HG03460 (cell line): ENCODE measurements at regions not wholly inside any gene's neighbourhood (a gene's known extent, or its start where the extent isn't known, plus 50 kb on each side); places are given as distances from the start of the nearest gene placed in this dataset.

ENCODE experiments used
- ATAC-seq: cut with Tn5 transposase; IDR thresholded peaks from one replicate; pipeline ENCODE4 v1.9.1; 2021; ENCODE audit not compliant: unreplicated experiment

GRCh38 chr5:82349652-82350051 is 71.5 kb upstream of the RPS23 start:
- ATAC-seq = no peak

- ATAC-seq = no peak
Observed at GRCh38 chr5:82348784-82349425, 70.8 kb upstream of the RPS23 start.

- no peak for ATAC-seq
Observed at GRCh38 chr5:82347201-82347865, 69.2 kb upstream of the RPS23 start.

- no peak for ATAC-seq
Observed at GRCh38 chr5:82346399-82347165, 68.4 kb upstream of the RPS23 start.

- ATAC-seq = no peak
Observed at GRCh38 chr5:82345108-82345507, 67.0 kb upstream of the RPS23 start.

GRCh38 chr5:82341325-82341724 is 63.2 kb upstream of the RPS23 start:
- ATAC-seq = no peak

GRCh38 chr5:82340799-82341198 is 62.6 kb upstream of the RPS23 start:
- no peak for ATAC-seq

GRCh38 chr5:82339792-82340191 is 61.6 kb upstream of the RPS23 start:
- no peak for ATAC-seq

- ATAC-seq = no peak
Observed at GRCh38 chr5:82338771-82339373, 60.7 kb upstream of the RPS23 start.

GRCh38 chr5:82336959-82337351 is 58.8 kb upstream of the RPS23 start:
- no peak for ATAC-seq

GRCh38 chr5:82336226-82336958 is 58.2 kb upstream of the RPS23 start:
- no peak for ATAC-seq

GRCh38 chr5:82335806-82336205 is 57.7 kb upstream of the RPS23 start:
- ATAC-seq = no peak

GRCh38 chr5:82334856-82335255 is 56.7 kb upstream of the RPS23 start:
- no peak for ATAC-seq

GRCh38 chr5:82334085-82334692 is 56.0 kb upstream of the RPS23 start:
- ATAC-seq = no peak

- ATAC-seq = no peak
Observed at GRCh38 chr5:82332886-82333615, 54.9 kb upstream of the RPS23 start.

- no peak for ATAC-seq
Observed at GRCh38 chr5:82332064-82332855, 54.1 kb upstream of the RPS23 start.

GRCh38 chr5:82331557-82331956 is 53.4 kb upstream of the RPS23 start:
- ATAC-seq = no peak

GRCh38 chr5:82330530-82331270 is 52.5 kb upstream of the RPS23 start:
- ATAC-seq = no peak
